T-helper 1 cell treated with Interleukin-12 subunit alpha and Interleukin-12 subunit beta and Interleukin-4 antibody, amounts not matched to agents 30 μg/mL and 1 μg/mL, for 36 hours (primary cell): ENCODE measurements at regions not wholly inside any gene's neighbourhood (a gene's known extent, or its start where the extent isn't known, plus 50 kb on each side); places are given as distances from the start of the nearest gene placed in this dataset.

Source experiments
- H3K27ac Mint-ChIP-seq: one replicate; pipeline ENCODE4 v1.8.0; 2021; ENCODE audit warnings: mild to moderate bottlenecking, mixed read lengths
- H3K27me3 Mint-ChIP-seq: one replicate; pipeline ENCODE4 v1.8.0; 2021; ENCODE audit warnings: low read depth, mixed read lengths
- H3K36me3 Mint-ChIP-seq: one replicate; pipeline ENCODE4 v1.8.0; 2021; ENCODE audit warnings: low read depth, mixed read lengths
- H3K4me1 Mint-ChIP-seq: one replicate; pipeline ENCODE4 v1.8.0; 2021; ENCODE audit warnings: low read depth, mixed read lengths
- H3K4me3 Mint-ChIP-seq: one replicate; pipeline ENCODE4 v1.8.0; 2021; ENCODE audit warnings: mild to moderate bottlenecking, moderate library complexity, mixed read lengths
- H3K9me3 Mint-ChIP-seq: one replicate; pipeline ENCODE4 v1.8.0; 2021; ENCODE audit warnings: mixed read lengths

DNA sequence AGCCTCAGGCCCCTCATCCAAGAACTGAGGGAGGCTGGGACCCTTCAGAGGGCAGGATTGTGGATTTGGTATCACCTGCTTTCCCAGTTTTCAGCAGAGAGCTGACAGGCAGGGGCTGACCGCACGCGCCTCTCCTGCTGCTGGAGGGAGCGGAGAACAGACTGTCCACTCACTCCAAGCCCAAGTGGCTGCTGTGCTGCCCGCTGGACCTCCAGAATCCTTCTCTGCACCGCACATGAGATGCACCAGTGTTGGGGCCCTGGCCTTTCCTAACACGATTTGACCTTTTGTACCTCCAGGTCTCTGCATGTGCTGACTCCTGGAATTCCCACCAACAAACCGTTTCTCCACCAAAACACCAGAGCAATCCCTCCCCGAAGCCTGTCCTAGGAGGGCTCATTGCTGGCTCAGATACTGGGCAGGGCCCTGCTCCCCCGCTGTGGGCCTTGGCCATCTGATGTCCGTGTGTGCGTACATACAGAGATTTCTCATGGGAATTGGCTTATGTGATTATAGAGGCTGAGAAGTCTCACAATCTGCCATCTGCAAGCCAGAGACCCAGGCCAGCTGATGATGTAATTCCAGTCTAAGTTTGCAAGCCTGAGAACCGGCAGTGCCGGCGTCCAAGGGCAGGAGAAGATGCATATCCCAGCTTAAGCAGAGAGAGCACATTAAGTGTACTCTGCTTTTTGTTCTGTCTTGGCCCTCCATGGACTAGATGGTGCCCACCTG, 141.7 kb downstream of the GADD45G start:
- Mint-ChIP-seq H3K9me3 (no peaks in the 10 kb centered on the region), H3K4me1 (peaks cover 66% of the 10 kb centered on the region)

DNA sequence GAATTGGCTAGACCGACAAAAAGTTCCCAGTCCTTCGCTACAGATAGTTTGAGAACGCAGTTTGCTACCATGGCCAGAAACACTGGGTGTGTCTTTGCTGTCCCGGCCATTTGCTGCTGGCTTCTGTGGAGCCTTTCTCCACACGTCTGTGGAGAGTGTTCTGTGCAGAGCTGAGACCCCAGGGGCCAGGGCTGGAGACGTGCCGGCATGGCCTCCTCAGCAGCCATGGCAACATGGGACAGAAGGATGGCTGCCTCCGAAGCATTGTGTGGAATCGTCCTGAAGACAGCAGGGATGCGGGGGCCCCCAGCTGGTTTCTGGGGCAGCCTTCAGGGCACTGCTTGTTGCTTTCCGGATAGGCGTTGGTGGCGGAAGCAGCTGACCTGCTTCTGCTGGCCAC, 142.8 kb downstream of the GADD45G start:
- no peak overlapping the region for H3K27ac Mint-ChIP-seq
- H3K36me3 Mint-ChIP-seq = peaks cover 11% of the 10 kb centered on the region
- peaks cover 61% of the 10 kb centered on the region for H3K4me1 Mint-ChIP-seq
- no peak overlapping the region for H3K4me3 Mint-ChIP-seq
- H3K9me3 Mint-ChIP-seq = no peaks in the 10 kb centered on the region
- no peaks in the 10 kb centered on the region for H3K27me3 Mint-ChIP-seq

More for the DNA sequence above, 141.7 kb downstream of the GADD45G start:
- Mint-ChIP-seq H3K27me3 (no peaks in the 10 kb centered on the region), H3K27ac (peak overlapping the region; percentile 60), H3K4me3 (no peak overlapping the region), H3K36me3 (peaks cover 10% of the 10 kb centered on the region)

DNA sequence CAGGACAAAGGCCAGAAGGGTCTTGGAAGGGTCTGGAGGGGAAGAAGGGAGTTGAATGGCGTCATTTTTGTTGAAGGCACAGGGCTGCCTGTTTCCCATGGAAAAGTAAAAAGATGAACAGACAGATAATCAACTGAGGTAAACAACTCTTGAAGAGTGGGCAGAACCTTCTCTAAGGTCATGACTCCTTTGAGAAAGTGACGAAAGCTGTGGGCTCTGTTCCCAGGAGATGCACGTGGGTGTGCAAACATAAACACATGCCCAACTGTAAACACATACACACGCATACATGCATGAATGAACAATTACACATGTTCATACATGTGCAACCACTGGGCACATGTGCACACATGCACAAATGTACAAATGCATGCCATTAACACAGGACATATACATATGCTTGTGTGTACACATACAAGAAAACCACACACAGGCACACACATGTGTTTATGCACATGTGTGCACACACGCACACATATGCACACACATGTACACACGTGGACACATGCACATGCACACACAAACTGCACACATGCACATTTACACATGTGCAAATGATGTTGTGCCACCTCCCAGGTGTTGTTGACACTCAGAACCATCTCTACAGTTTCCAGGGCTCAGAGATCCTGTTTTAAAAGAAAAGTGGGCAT, 143.3 kb downstream of the GADD45G start:
- peaks cover 58% of the 10 kb centered on the region for H3K4me1 Mint-ChIP-seq

DNA sequence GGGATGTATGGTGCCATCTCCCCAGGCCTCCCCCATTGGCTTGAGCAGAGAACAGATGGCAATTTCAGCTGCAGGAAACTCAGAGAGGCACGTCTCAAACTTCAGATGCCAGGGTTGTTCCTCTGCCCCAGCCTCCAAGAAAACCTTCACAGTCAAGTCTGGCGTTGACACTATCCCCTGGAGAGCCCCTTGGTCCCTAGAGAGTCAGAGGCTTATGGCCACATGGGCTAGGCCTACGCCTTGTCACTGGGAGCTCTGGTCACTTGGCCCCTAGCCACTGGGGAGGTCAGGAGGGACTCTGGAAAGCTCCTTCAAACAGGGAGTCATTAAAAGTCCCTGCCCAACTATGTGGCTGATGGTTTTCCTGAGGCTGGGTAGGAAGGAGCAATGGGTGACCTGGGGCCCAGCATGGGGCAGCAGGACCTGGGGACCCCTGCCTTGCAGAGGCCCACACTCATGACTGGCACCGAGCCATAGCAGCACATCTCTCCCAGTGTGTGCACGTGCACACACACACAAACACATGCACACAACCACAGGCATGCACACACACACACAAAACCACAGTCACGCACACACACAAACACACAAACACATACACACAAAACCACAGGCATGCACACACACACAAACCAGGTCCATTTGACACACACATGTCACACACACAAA, 144.2 kb downstream of the GADD45G start:
- H3K27ac Mint-ChIP-seq = peak overlapping the region; percentile 71
- no peaks in the 10 kb centered on the region for H3K27me3 Mint-ChIP-seq

More for the DNA sequence above, 143.3 kb downstream of the GADD45G start:
- H3K9me3 Mint-ChIP-seq = no peaks in the 10 kb centered on the region
- H3K4me3 Mint-ChIP-seq = no peak overlapping the region
- H3K27ac Mint-ChIP-seq = peak overlapping the region; percentile 29
- H3K27me3 Mint-ChIP-seq = no peaks in the 10 kb centered on the region
- peaks cover 12% of the 10 kb centered on the region for H3K36me3 Mint-ChIP-seq

DNA sequence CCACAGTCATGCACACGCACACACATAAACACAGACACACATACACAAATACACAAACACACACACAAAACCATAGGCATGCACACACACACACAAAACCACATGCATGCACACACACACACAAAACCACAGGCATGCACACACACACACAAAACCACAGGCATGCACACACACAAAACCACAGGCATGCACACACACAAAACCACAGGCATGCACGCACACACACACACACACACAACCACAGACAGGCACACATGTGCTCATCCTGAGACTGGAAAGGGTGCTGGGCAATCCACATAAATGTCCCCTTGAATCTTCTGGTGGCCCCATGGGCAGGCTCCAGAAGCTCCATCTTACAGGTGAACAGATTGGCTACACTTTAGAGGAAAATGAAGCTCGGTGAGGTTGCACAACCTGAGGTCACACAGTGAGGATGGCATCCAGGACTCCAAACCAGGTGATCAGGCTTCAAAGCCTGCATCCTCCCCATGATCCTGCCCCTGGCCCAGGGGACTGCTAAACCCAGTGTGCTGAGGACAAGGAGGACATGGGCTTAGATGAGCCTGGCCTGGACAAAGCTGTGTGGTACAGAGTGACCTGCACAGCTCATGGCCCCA, 144.8 kb downstream of the GADD45G start:
- Mint-ChIP-seq H3K9me3 (no peaks in the 10 kb centered on the region), H3K27ac (peak overlapping the region; percentile 71), H3K36me3 (peaks cover 12% of the 10 kb centered on the region), H3K27me3 (no peaks in the 10 kb centered on the region), H3K4me3 (peak overlapping the region; percentile 38), H3K4me1 (peaks cover 55% of the 10 kb centered on the region)

More for the DNA sequence above, 144.2 kb downstream of the GADD45G start:
- Mint-ChIP-seq H3K9me3 (no peaks in the 10 kb centered on the region), H3K36me3 (peaks cover 12% of the 10 kb centered on the region), H3K4me3 (no peak overlapping the region), H3K4me1 (peaks cover 56% of the 10 kb centered on the region)

DNA sequence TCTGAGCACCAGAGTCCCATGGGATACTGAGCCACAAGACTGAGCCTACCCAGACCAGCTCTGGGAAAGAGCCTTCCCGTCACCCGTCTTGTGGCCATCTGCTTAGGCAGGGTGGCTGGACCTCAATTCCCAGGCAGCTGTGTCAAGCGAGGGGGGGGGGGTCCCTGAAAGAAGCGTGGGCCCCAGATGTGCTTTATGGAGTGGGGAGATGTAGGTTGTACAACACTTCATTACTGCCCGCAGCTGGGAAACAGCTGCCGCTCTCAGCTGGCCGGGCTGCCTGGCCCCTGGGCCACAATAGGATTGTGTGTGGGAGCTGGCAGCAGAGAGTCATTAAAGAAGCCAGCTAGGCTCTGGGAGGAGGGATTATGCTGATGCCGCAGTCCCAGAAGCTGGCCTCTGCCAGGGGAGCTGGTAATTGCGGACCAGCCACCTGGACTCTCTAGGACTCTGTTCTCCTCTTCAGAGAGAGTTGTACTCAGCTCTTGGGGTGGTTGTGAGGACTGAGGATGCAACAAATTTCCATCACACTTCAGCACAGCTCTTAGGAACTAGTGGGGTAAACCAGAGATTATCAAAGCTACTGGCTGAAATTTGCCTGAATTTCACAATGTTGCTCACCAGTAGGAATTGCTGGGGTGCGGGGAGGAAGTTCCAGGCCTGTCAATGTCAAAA, 145.4 kb downstream of the GADD45G start:
- peaks cover 13% of the 10 kb centered on the region for H3K36me3 Mint-ChIP-seq
- peak overlapping the region; percentile 36 for H3K27ac Mint-ChIP-seq
- H3K9me3 Mint-ChIP-seq = no peaks in the 10 kb centered on the region
- peaks cover 53% of the 10 kb centered on the region for H3K4me1 Mint-ChIP-seq
- no peaks in the 10 kb centered on the region for H3K27me3 Mint-ChIP-seq
- no peak overlapping the region for H3K4me3 Mint-ChIP-seq

DNA sequence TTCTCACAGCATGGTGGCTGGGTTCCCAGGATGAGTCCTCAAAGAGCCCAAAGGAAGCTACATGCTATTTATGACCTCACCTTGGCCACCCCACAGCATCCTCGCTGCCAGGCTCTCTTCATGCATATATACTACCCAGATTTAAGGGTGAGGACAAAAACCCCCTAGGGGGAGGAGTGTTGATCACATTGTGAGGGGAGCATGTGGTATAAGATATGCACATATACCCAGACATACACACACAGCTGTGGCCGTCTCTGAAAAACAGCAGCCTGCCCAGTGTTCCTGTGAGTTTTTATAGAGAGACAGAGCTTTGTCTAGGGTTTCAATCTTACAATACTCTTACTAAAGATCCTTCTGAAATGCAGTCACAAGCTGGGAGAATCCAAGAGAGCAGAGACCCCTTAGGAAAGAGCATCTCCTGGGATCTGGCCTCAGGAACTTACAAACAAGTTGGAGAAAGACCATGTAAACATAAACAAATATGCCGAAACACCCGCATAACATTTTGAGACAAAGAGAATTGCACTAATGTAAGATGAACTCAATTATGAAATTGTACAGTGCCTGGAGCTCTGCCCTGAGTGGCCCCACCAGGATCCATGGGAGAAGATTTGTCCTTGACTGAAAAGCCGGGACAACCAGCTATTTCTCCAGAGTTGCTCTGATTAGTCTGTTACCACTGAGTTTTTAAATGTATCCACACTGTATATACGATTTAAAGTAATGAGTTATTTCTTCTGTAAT, 146.4 kb downstream of the GADD45G start:
- H3K36me3 Mint-ChIP-seq = peaks cover 9% of the 10 kb centered on the region
- no peaks in the 10 kb centered on the region for H3K27me3 Mint-ChIP-seq
- H3K4me1 Mint-ChIP-seq = peaks cover 50% of the 10 kb centered on the region
- H3K27ac Mint-ChIP-seq = no peak overlapping the region
- no peak overlapping the region for H3K4me3 Mint-ChIP-seq
- no peaks in the 10 kb centered on the region for H3K9me3 Mint-ChIP-seq

DNA sequence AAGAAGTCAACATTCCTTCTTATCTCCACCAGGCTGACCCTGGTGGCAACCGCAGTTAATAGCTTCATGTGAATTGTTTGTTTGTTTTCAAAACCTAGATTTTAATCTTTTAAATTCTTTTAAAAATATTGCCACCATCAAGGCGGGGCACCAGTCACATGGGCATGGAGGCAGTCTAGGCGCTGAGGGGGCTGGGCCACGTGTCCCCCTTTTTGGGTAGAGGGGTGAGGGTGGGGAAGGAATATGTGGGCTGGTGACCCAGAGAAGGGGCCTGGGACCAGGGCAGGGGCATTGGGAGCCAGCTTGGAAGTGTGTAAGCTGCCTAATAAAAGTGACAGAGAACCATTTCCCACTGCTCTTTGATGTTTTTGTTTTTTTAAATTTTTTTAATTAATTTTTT, 147.3 kb downstream of the GADD45G start:
- H3K9me3 Mint-ChIP-seq = no peaks in the 10 kb centered on the region
- H3K36me3 Mint-ChIP-seq = peaks cover 6% of the 10 kb centered on the region
- H3K4me1 Mint-ChIP-seq = peaks cover 49% of the 10 kb centered on the region
- H3K27me3 Mint-ChIP-seq = no peaks in the 10 kb centered on the region
- no peak overlapping the region for H3K27ac Mint-ChIP-seq
- H3K4me3 Mint-ChIP-seq = no peak overlapping the region

DNA sequence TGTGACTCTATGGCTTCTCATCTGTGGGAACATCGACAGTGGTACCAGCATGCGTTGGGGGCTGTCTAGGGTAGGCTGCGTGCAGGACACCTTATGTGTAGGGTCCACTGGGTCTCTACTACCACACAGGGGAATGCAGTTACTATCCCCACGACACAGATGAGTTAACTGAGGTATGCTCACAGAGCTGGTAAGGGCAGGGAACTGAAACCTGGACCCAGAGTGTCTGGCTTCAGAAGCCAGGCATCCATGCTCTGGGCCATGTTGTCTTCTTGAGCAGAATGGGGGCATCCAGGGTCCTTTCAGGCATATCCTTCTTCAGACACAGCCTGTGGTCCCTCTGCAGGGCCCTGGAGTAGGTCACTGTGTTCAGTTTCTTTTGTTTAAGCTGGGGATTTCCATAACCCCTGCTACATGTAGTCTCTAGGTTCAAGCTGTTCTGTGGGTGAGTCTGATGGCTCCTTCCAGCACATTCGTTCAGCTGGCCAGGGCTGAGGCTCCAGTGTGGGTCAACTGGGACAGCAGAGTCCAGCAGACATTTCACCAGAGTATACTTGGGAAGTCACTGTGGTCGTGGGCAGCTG, 148.8 kb downstream of the GADD45G start:
- no peak overlapping the region for H3K27ac Mint-ChIP-seq
- peaks cover 6% of the 10 kb centered on the region for H3K36me3 Mint-ChIP-seq
- no peaks in the 10 kb centered on the region for H3K27me3 Mint-ChIP-seq
- H3K4me3 Mint-ChIP-seq = no peak overlapping the region
- H3K4me1 Mint-ChIP-seq = peaks cover 40% of the 10 kb centered on the region
- H3K9me3 Mint-ChIP-seq = no peaks in the 10 kb centered on the region

DNA sequence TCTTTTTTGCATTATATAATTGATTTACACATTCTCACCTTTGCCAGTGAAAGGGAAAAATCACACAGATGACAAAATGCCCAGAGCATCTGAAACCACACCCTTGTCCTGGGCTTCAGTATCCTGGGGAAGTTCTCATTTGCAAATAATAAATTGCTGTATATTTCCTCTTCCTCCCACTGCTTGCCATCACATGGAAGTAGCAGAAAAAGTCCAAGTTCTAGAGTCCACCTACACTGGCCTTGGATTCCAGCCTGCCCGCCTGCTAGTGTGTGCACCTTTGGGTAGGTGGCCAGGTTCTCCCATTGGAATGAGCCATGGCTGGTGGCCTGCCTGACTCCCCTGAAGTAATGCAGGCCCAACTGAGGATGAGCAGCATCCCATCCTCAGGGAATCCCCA, 149.4 kb downstream of the GADD45G start:
- Mint-ChIP-seq H3K27ac (no peak overlapping the region), H3K36me3 (peaks cover 6% of the 10 kb centered on the region), H3K4me3 (no peak overlapping the region), H3K9me3 (no peaks in the 10 kb centered on the region), H3K27me3 (no peaks in the 10 kb centered on the region), H3K4me1 (peaks cover 37% of the 10 kb centered on the region)

DNA sequence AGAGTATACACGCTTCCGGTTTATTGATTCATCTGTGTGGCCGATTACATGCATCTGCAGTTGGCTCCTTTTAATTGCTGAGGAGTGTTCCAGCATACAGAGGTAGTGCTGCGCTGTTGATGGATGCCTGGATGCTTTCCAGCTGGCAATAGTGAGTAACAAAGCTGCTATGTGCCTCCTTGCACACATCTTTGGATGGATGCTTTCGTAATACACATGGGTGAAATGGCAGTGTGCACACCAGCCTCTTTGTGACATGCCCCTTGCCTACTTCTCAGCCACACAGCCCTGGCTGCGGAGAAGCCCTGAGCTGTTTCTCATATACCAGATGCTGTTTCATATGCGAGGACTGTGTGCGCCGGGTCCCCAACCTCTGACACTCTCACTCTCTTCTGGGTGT, 151.0 kb downstream of the GADD45G start:
- Mint-ChIP-seq H3K4me3 (no peak overlapping the region), H3K36me3 (peaks cover 3% of the 10 kb centered on the region), H3K4me1 (peaks cover 30% of the 10 kb centered on the region), H3K9me3 (no peaks in the 10 kb centered on the region), H3K27ac (no peak overlapping the region), H3K27me3 (no peaks in the 10 kb centered on the region)

DNA sequence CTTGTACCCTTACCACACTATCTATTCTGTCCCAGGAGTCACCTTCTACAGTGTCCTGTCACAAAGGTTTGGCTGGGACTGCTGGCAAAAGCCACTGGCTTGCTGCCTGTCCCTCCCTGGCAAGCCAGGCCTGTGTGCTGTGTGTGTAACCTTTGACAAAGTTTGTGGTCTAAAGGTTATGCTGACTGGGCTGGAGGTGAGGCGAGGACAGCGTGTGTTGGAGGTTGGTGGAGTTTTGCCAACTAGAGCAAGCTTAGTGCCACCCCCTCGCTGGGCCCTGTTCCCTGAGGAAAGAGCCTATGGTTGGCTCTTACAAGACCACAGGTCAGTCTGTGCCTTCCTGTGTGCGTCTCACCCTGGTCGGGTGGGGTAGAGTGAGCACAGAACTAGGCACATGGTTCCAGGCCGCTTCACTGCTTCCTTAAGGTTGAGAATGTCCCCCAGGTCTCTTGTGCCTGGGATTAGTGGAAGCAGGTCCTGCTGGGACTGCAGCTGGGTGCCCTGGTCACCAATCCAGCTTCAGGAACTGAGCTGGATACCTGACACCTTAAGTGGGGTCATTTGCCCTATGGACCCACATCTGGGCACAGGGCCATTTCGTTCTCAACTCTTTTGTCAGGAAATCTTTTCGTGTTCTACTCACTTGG, 152.2 kb downstream of the GADD45G start:
- Mint-ChIP-seq H3K4me3 (no peak overlapping the region), H3K27ac (no peak overlapping the region), H3K4me1 (peaks cover 24% of the 10 kb centered on the region), H3K27me3 (no peaks in the 10 kb centered on the region), H3K36me3 (peaks cover 3% of the 10 kb centered on the region), H3K9me3 (no peaks in the 10 kb centered on the region)
